A549 (cell line): ENCODE measurements at regions not wholly inside any gene's neighbourhood (a gene's known extent, or its start where the extent isn't known, plus 50 kb on each side); places are given as distances from the start of the nearest gene placed in this dataset.

Source experiments
- BCL3 ChIP-seq: fragments of >200 bp; sonication (Bioruptor Twin); formaldehyde crosslinking; IDR thresholded peaks from 3 replicates; pipeline ENCODE4 v1.6.1; 2016
- CBX2 ChIP-seq: fragments of 200-600 bp; sonication (generic); IDR thresholded peaks from 2 replicates; pipeline ENCODE4 v1.6.1; 2016; ENCODE audit warnings: low read depth, mild to moderate bottlenecking, borderline replicate concordance
- CEBPB ChIP-seq, 2 experiments: fragments of >200 bp in 1 of 2; sonication (Bioruptor Twin) in 1 of 2; formaldehyde crosslinking in 1 of 2; IDR thresholded peaks; 2 replicates each; pipeline ENCODE4 v1.6.1; 2012 to 2016
- CHD2 ChIP-seq: fragments of 150-350 bp; IDR thresholded peaks from 2 replicates; pipeline ENCODE4 v1.6.1; 2014; ENCODE audit warnings: low read length; ENCODE audit not compliant: partially characterized antibody
- CTCF ChIP-seq: fragments of >200 bp; sonication (Bioruptor Twin); formaldehyde crosslinking; IDR thresholded peaks from 3 replicates; pipeline ENCODE4 v1.5.1; 2016
- EP300 ChIP-seq, 2 experiments: fragments of >200 bp; sonication (Bioruptor Twin); formaldehyde crosslinking; IDR thresholded peaks; 2 replicates in 1 of 2; 3 replicates in 1 of 2; pipeline ENCODE4 v1.6.1; 2016 to 2017
- MAZ ChIP-seq: fragments of 150-350 bp; IDR thresholded peaks from 2 replicates; pipeline ENCODE4 v1.6.1; 2014; ENCODE audit warnings: antibody characterized with exemption, low read depth, low read length, borderline replicate concordance
- POLR2A ChIP-seq: IDR thresholded peaks from 2 replicates; pipeline ENCODE4 v1.6.1; 2012; ENCODE audit warnings: mild to moderate bottlenecking, low read length
- ZFP36 ChIP-seq: fragments of 450-650 bp; IDR thresholded peaks from 2 replicates; pipeline ENCODE4 v1.6.1; 2014; ENCODE audit warnings: borderline replicate concordance; ENCODE audit not compliant: partially characterized antibody

- TF ChIP-seq CEBPB (IDR thresholded peaks at IDR 0.05) (no peak), BCL3 (no peak), CTCF (no peak), MAZ (no peak), POLR2A (no peak), CHD2 (no peak), EP300 (IDR thresholded peaks at IDR 0.05) (no peak), ZFP36 (no peak), CBX2 (no peak)
Measured at GRCh38 chr12:127393465-127393864, 873.5 kb upstream of the TMEM132C start.
